ENCODE measurements at regions not wholly inside any gene's neighbourhood (a gene's known extent, or its start where the extent isn't known, plus 50 kb on each side); places are given as distances from the start of the nearest gene placed in this dataset.

GRCh38 chr10:8386781-8387180 lies 332.3 kb downstream of the GATA3 start:
- Histone ChIP-seq H3K9me2 (ENCODE audit: insufficient read depth) (no peaks in the 10 kb centered on the region), H3K27me3 (ENCODE audit: insufficient read depth, low read length) (no peaks in the 10 kb centered on the region), H3K4me1 (ENCODE audit: control insufficient read depth in 1 of 2, insufficient read depth in 2 of 2, low read length in 2 of 2) (no peaks in the 10 kb centered on the region), H3K36me3 (ENCODE audit: control insufficient read depth in 1 of 2, insufficient read depth in 2 of 2, low read length in 2 of 2) (no peaks in the 10 kb centered on the region), H3K79me2 (ENCODE audit: insufficient read depth, low read length) (no peaks in the 10 kb centered on the region), H3K27ac (ENCODE audit: low read depth, low read length) (no peak overlapping the region), H2AFZ (ENCODE audit: low read depth, low read length, poor library complexity, severe bottlenecking) (no peak overlapping the region), H4K20me1 (ENCODE audit: insufficient read depth) (no peaks in the 10 kb centered on the region), H3K9ac (ENCODE audit: low read length) (no peak overlapping the region), H3K9me3 (ENCODE audit: control insufficient read depth in 1 of 2, insufficient read depth in 1 of 2, low read depth in 1 of 2, low read length in 2 of 2) (no peaks in the 10 kb centered on the region), H3K4me2 (ENCODE audit: low read length) (no peak overlapping the region), H3K4me3 (replicated peaks in 1 of 2; ENCODE audit: low read depth in 1 of 2, low read length in 2 of 2) (no peak overlapping the region)
- TF ChIP-seq CEBPB (IDR thresholded peaks at IDR 0.05; ENCODE audit: low read depth) (no peak), FOSL1 (IDR thresholded peaks at IDR 0.05; ENCODE audit: low read depth) (no peak), EGR1 (IDR thresholded peaks at IDR 0.05; ENCODE audit: low read depth) (no peak), ZFX (IDR thresholded peaks at IDR 0.05) (no peak), ZBTB33 (IDR thresholded peaks at IDR 0.05; ENCODE audit: extremely low read depth, insufficient replicate concordance, low read length) (no peak), POLR2A (IDR thresholded peaks at IDR 0.05; ENCODE audit: borderline replicate concordance, extremely low read depth, insufficient read depth, insufficient read length) (no peak), SRF (IDR thresholded peaks at IDR 0.05; ENCODE audit: low read depth) (no peak), EZH2phosphoT487 (IDR thresholded peaks at IDR 0.05; ENCODE audit: borderline replicate concordance) (no peak), JUND (IDR thresholded peaks at IDR 0.05) (no peak), RAD21 (IDR thresholded peaks at IDR 0.05; ENCODE audit: low read depth) (no peak), CTCF (IDR thresholded peaks at IDR 0.05 in 2 of 3, conservative IDR thresholded peaks at IDR 0.05 in 1 of 3; ENCODE audit: borderline replicate concordance in 1 of 3, insufficient read depth in 1 of 3, low read depth in 2 of 3, low read length in 2 of 3) (no peak), SIN3A (IDR thresholded peaks at IDR 0.05; ENCODE audit: low read depth) (no peak), EZH2 (IDR thresholded peaks at IDR 0.05) (no peak), POLR2AphosphoS5 (IDR thresholded peaks at IDR 0.05; ENCODE audit: low read depth, low read length) (no peak), REST (IDR thresholded peaks at IDR 0.05; ENCODE audit: low read depth) (no peak), SP1 (IDR thresholded peaks at IDR 0.05; ENCODE audit: low read depth) (no peak)
- POLR2A ChIA-PET, result no interaction called here
- RAD21 ChIA-PET (ENCODE audit: low non-redundant PET in 1 of 2, low total read pairs in 2 of 2, uncharacterized antibody in 2 of 2, unreplicated experiment in 2 of 2), result no interaction called here
- BruUV-seq (replicated peaks), result no TSS peak
- intact Hi-C loops (cut with micrococcal nuclease), result no loop called here
- CTCF ChIA-PET, result no interaction called here
- DNase-seq (ENCODE audit: low read depth, low spot score) (no peak), ATAC-seq (no peak)

All from HCT116 (cell line).